ENCODE measurements at regions not wholly inside any gene's neighbourhood (a gene's known extent, or its start where the extent isn't known, plus 50 kb on each side); places are given as distances from the start of the nearest gene placed in this dataset.

DNA sequence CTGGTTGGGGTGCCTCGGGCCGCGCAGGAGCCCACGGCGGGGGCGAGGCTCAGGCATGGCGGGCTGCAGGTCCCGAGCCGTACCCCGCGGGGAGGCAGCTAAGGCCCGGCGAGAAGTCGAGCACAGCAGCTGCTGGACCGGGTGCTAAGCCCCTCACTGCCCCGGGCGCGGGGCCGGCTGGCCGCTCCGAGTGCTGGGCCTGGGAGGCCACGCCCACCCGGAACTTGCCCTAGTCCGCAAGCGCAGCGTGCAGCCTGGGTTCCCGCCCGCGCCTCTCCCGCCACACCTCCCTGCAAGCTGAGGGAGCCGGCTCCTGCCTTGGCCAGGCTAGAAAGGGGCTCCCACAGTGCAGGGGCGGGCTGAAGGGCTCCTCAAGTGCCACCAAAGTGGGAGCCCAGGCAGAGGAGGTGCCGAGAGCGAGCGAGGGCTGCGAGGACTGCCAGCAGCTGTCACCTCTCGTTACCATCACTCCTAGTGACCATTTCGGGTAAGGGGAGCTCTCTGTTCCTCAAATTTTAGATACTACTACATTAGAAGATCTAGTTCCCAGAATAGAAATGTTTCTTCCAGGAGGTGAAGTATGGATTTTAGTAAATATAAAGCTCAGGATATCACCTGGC is 417.0 kb upstream of the AGTR1 start:
- no peak for DNase-seq (ENCODE audit: low spot score in 2 of 2)
- intact Hi-C loops (cut with DNase I), result no loop called here
- H3K4me1 ChIP-seq, result no peaks in the 10 kb centered on the region
- TF ChIP-seq, protein P1, sequence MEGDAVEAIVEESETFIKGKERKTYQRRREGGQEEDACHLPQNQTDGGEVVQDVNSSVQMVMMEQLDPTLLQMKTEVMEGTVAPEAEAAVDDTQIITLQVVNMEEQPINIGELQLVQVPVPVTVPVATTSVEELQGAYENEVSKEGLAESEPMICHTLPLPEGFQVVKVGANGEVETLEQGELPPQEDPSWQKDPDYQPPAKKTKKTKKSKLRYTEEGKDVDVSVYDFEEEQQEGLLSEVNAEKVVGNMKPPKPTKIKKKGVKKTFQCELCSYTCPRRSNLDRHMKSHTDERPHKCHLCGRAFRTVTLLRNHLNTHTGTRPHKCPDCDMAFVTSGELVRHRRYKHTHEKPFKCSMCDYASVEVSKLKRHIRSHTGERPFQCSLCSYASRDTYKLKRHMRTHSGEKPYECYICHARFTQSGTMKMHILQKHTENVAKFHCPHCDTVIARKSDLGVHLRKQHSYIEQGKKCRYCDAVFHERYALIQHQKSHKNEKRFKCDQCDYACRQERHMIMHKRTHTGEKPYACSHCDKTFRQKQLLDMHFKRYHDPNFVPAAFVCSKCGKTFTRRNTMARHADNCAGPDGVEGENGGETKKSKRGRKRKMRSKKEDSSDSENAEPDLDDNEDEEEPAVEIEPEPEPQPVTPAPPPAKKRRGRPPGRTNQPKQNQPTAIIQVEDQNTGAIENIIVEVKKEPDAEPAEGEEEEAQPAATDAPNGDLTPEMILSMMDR (IDR thresholded peaks at IDR 0.05), result no peak
- no peak overlapping the region for H3K27ac ChIP-seq
- H3K9me3 ChIP-seq, result no peaks in the 10 kb centered on the region
- H3K36me3 ChIP-seq, result no peaks in the 10 kb centered on the region
- no peak overlapping the region for H3K4me3 ChIP-seq
- no peaks in the 10 kb centered on the region for H3K27me3 ChIP-seq

DNA sequence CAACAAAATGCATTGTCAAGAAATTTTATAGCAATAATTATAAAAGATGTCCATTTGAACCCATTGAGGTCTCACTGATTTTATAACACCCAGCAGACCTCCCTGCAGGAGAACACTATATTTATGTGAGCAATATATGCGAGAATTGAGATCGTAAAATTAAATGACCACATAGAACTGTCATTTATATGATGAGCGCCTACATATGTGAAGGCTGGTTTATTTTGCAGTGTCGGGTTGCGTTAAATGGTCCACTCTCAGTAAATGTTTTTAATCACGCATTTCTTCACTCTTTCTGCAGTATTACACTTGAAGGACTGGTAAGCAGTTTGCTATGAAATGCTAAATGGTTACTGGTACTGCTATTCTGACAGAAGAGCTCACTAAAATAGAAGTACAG is 408.5 kb upstream of the AGTR1 start:
- H3K27me3 ChIP-seq, result no peaks in the 10 kb centered on the region
- no peak overlapping the region for H3K4me3 ChIP-seq
- TF ChIP-seq, protein P1 (IDR thresholded peaks at IDR 0.05), result no peak
- no peaks in the 10 kb centered on the region for H3K4me1 ChIP-seq
- H3K36me3 ChIP-seq, result no peaks in the 10 kb centered on the region
- no peak for DNase-seq (ENCODE audit: low spot score in 2 of 2)
- H3K9me3 ChIP-seq, result no peaks in the 10 kb centered on the region
- H3K27ac ChIP-seq, result no peak overlapping the region
- intact Hi-C loops (cut with DNase I), result no loop called here

DNA sequence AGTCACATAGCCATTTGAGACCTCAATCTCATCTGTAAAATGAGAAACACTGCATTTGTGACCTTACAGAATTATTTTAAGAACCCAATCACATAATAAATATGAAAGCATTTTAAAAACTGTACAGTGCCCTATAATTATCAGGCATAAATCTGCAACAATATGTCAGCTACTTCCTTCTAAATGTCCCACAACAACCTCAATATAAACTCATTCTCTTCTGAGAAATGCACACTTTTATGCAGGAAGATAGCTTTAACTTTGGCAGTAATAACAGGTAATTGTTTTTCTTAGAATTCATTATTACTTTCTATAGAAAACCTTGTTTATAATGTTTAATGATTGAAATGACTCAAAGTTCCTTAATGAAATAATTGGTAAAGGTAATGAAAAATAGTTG is 400.7 kb upstream of the AGTR1 start:
- TF ChIP-seq, protein P1 (IDR thresholded peaks at IDR 0.05), result no peak
- Histone ChIP-seq H3K4me1 (no peaks in the 10 kb centered on the region), H3K27me3 (no peaks in the 10 kb centered on the region), H3K4me3 (no peak overlapping the region), H3K9me3 (no peaks in the 10 kb centered on the region), H3K27ac (no peak overlapping the region), H3K36me3 (no peaks in the 10 kb centered on the region)
- DNase-seq (ENCODE audit: low spot score in 2 of 2), result no peak
- intact Hi-C loops (cut with DNase I), result no loop called here

DNA sequence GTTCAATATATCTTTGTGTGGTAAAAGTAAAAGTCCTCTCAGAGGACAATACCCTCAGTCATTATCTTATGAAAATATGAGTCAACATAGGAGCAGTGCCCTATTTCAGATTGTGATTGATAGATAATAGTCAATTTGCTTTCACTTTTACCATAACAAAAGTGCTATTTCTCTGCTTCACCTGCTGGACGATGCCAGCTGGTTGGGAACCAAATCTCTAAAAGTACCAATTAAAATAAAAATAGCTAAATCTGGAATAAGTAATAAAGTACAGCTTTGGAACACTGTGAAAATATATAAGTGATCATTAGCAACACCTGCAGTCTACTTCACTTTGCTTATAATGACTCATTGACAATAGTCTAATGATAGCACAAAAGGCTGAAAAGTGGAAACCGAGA is 390.3 kb upstream of the AGTR1 start:
- TF ChIP-seq, protein P1 (IDR thresholded peaks at IDR 0.05), result no peak
- Histone ChIP-seq H3K36me3 (no peaks in the 10 kb centered on the region), H3K27me3 (no peaks in the 10 kb centered on the region), H3K4me1 (no peaks in the 10 kb centered on the region), H3K27ac (no peak overlapping the region), H3K4me3 (no peak overlapping the region), H3K9me3 (no peaks in the 10 kb centered on the region)
- intact Hi-C loops (cut with DNase I), result no loop called here
- no peak for DNase-seq (ENCODE audit: low spot score in 2 of 2)

DNA sequence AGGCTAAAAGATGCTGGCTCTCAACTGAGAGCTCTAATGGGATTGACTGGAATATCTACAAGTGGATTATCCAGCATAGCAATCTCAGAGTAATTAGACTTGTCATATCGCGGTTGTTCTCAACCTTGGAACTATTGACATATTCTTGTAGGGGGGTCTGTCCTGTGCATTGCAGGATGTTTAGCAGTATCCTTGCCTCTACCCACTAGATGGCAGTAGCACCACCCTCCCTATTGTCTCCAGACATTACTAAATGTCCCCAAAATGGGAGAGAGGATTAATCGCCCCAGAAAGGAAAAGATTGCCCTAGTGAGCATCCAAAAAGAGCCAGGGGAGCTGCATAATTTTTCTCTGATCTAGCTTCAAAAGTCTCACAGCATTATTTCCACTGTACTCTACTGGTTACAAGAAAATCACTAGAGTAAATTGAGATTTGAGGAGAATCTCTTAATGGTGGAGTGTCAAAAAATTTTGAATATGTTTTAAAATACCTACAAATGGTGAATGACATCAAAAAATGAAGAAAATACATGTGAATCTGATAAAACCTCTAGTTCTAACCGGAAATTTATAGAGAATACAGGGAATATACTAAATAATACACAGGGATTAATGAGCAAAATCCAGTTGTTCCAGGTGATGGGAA is 388.2 kb upstream of the AGTR1 start:
- no peaks in the 10 kb centered on the region for H3K36me3 ChIP-seq
- intact Hi-C loops (cut with DNase I), result no loop called here
- TF ChIP-seq, protein P1 (IDR thresholded peaks at IDR 0.05), result peak in 2 of 3 experiments; percentile 13 to 44

More for the DNA sequence above, 388.2 kb upstream of the AGTR1 start:
- Histone ChIP-seq H3K27me3 (no peaks in the 10 kb centered on the region), H3K4me1 (no peaks in the 10 kb centered on the region), H3K27ac (no peak overlapping the region), H3K9me3 (no peaks in the 10 kb centered on the region), H3K4me3 (no peak overlapping the region)
- no peak for DNase-seq (ENCODE audit: low spot score in 2 of 2)

All from ascending aorta (tissue), 2 donors.